ENCODE measurements at regions not wholly inside any gene's neighbourhood (a gene's known extent, or its start where the extent isn't known, plus 50 kb on each side); places are given as distances from the start of the nearest gene placed in this dataset.

DNA sequence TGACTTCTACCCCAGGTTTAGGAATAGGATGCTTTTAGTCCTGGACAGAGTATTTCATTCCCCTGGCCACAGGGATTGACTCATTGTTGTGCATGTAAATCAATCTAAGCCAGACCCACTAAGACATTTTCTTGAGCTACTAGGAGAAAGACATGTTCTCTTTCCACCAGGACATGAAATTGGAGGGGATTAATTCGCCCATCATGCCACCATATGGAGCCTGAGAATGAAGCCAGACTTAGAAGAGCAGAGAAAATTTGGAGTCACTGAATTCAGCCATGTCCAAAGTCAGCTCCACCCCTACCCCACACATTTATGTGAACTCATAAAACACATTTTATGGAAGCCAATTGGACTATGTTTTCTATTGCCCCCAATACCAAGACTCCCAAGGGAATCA is 322.5 kb downstream of the NFIB start:
- POLR2A ChIA-PET = no interaction called here
- H3K4me1 ChIP-seq (ENCODE audit: control insufficient read depth, insufficient read depth, low read length) = peaks cover 11% of the 10 kb centered on the region
- TF ChIP-seq, protein P1, sequence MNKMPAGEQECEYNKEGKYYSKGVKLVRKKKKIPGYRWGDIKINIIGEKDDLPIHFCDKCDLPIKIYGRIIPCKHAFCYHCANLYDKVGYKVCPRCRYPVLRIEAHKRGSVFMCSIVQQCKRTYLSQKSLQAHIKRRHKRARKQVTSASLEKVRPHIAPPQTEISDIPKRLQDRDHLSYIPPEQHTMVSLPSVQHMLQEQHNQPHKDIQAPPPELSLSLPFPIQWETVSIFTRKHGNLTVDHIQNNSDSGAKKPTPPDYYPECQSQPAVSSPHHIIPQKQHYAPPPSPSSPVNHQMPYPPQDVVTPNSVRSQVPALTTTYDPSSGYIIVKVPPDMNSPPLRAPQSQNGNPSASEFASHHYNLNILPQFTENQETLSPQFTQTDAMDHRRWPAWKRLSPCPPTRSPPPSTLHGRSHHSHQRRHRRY (tag by site-specific recombination; IDR thresholded peaks at IDR 0.05) = no peak
- TF ChIP-seq, protein P2, sequence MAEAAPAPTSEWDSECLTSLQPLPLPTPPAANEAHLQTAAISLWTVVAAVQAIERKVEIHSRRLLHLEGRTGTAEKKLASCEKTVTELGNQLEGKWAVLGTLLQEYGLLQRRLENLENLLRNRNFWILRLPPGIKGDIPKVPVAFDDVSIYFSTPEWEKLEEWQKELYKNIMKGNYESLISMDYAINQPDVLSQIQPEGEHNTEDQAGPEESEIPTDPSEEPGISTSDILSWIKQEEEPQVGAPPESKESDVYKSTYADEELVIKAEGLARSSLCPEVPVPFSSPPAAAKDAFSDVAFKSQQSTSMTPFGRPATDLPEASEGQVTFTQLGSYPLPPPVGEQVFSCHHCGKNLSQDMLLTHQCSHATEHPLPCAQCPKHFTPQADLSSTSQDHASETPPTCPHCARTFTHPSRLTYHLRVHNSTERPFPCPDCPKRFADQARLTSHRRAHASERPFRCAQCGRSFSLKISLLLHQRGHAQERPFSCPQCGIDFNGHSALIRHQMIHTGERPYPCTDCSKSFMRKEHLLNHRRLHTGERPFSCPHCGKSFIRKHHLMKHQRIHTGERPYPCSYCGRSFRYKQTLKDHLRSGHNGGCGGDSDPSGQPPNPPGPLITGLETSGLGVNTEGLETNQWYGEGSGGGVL (tag by site-specific recombination; IDR thresholded peaks at IDR 0.05) = no peak
- TF ChIP-seq ZNF664 (tag by site-specific recombination; IDR thresholded peaks at IDR 0.05) (peak; percentile 57; the same call in 1 of the 2 replicates), ZNF335 (tag by site-specific recombination; conservative IDR thresholded peaks at IDR 0.05) (0 out of 2 replicates have a peak, but pooled peaks have one; percentile 24), ZNF404 (tag by site-specific recombination; IDR thresholded peaks at IDR 0.05) (no peak), ZFHX2 (tag by site-specific recombination; conservative IDR thresholded peaks at IDR 0.05) (no peak), ZNF548 (tag by site-specific recombination; IDR thresholded peaks at IDR 0.05) (no peak), HOXA7 (CRISPR knock-in tag; IDR thresholded peaks at IDR 0.05; ENCODE audit: borderline replicate concordance) (no peak), FEZF1 (tag by site-specific recombination; IDR thresholded peaks at IDR 0.05) (peak; percentile 71), ZNF132 (tag by site-specific recombination; IDR thresholded peaks at IDR 0.05; ENCODE audit: borderline replicate concordance) (no peak)
- TF ChIP-seq, protein P3, sequence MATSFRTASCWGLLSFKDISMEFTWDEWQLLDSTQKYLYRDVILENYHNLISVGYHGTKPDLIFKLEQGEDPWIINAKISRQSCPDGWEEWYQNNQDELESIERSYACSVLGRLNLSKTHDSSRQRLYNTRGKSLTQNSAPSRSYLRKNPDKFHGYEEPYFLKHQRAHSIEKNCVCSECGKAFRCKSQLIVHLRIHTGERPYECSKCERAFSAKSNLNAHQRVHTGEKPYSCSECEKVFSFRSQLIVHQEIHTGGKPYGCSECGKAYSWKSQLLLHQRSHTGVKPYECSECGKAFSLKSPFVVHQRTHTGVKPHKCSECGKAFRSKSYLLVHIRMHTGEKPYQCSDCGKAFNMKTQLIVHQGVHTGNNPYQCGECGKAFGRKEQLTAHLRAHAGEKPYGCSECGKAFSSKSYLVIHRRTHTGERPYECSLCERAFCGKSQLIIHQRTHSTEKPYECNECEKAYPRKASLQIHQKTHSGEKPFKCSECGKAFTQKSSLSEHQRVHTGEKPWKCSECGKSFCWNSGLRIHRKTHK (tag by site-specific recombination; IDR thresholded peaks at IDR 0.05) = no peak
- TF ChIP-seq, protein P4, sequence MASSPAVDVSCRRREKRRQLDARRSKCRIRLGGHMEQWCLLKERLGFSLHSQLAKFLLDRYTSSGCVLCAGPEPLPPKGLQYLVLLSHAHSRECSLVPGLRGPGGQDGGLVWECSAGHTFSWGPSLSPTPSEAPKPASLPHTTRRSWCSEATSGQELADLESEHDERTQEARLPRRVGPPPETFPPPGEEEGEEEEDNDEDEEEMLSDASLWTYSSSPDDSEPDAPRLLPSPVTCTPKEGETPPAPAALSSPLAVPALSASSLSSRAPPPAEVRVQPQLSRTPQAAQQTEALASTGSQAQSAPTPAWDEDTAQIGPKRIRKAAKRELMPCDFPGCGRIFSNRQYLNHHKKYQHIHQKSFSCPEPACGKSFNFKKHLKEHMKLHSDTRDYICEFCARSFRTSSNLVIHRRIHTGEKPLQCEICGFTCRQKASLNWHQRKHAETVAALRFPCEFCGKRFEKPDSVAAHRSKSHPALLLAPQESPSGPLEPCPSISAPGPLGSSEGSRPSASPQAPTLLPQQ (tag by site-specific recombination; IDR thresholded peaks at IDR 0.05) = no peak
- TF ChIP-seq, protein P5, sequence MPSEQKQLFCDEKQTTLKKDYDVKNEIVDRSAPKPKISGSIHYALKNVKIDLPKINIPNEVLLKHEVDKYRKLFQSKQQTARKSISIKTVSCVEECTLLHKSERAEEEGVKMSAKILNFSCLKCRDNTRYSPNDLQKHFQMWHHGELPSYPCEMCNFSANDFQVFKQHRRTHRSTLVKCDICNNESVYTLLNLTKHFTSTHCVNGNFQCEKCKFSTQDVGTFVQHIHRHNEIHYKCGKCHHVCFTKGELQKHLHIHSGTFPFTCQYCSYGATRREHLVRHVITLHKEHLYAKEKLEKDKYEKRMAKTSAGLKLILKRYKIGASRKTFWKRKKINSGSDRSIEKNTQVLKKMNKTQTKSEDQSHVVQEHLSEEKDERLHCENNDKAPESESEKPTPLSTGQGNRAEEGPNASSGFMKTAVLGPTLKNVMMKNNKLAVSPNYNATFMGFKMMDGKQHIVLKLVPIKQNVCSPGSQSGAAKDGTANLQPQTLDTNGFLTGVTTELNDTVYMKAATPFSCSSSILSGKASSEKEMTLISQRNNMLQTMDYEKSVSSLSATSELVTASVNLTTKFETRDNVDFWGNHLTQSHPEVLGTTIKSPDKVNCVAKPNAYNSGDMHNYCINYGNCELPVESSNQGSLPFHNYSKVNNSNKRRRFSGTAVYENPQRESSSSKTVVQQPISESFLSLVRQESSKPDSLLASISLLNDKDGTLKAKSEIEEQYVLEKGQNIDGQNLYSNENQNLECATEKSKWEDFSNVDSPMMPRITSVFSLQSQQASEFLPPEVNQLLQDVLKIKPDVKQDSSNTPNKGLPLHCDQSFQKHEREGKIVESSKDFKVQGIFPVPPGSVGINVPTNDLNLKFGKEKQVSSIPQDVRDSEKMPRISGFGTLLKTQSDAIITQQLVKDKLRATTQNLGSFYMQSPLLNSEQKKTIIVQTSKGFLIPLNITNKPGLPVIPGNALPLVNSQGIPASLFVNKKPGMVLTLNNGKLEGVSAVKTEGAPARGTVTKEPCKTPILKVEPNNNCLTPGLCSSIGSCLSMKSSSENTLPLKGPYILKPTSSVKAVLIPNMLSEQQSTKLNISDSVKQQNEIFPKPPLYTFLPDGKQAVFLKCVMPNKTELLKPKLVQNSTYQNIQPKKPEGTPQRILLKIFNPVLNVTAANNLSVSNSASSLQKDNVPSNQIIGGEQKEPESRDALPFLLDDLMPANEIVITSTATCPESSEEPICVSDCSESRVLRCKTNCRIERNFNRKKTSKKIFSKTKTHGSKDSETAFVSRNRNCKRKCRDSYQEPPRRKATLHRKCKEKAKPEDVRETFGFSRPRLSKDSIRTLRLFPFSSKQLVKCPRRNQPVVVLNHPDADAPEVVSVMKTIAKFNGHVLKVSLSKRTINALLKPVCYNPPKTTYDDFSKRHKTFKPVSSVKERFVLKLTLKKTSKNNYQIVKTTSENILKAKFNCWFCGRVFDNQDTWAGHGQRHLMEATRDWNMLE (tag by site-specific recombination; conservative IDR thresholded peaks at IDR 0.05; ENCODE audit: low read depth) = no peak
- no peaks in the 10 kb centered on the region for H3K9me3 ChIP-seq (ENCODE audit: control insufficient read depth, insufficient read depth, low read depth, low read length)
- H3K4me3 ChIP-seq (ENCODE audit: low read depth, low read length) = no peak overlapping the region
- CTCF ChIA-PET = interaction anchor here (0.6 kb wide), 1 partner anchor 563 kb away, joined by 3 read pairs; no protein-coding TSS in a partner anchor
- H3K27ac ChIP-seq (ENCODE audit: extremely low read depth, low read depth, low read length) = peak overlapping the region; percentile 57; the same call in 1 of the 2 replicates
- H3K36me3 ChIP-seq (ENCODE audit: control insufficient read depth in 2 of 2, insufficient read depth in 1 of 2, low read length in 2 of 2) = no peaks in the 10 kb centered on the region

DNA sequence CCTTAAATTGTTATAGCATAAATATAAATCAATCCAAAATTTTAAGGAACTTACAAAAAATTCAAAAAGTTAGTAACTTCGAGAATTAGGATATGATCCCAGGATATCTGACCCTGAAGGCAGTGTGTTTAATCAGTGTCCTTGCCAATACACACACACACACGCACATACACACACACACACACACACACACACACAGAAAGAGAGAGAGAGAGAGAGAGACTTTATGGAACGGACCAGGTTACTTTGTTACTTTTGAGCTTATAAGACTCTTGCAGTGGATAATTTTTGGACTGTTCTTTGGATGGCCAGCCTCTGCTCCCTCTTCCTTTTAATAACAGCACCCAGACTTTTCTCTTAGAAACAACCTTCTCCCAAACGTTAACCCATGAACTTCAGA is 322.9 kb downstream of the NFIB start:
- ChIA-PET POLR2A (no interaction called here), CTCF (interaction anchor here (0.6 kb wide), 1 partner anchor 563 kb away, joined by 3 read pairs; no protein-coding TSS in a partner anchor)
- H3K4me1 ChIP-seq (ENCODE audit: control insufficient read depth, insufficient read depth, low read length) = peaks cover 11% of the 10 kb centered on the region
- H3K4me3 ChIP-seq (ENCODE audit: low read depth, low read length) = no peak overlapping the region
- no peaks in the 10 kb centered on the region for H3K36me3 ChIP-seq (ENCODE audit: control insufficient read depth in 2 of 2, insufficient read depth in 1 of 2, low read length in 2 of 2)
- TF ChIP-seq BCL11A (tag by site-specific recombination; IDR thresholded peaks at IDR 0.05; ENCODE audit: low read depth) = no peak
- TF ChIP-seq, protein P6, sequence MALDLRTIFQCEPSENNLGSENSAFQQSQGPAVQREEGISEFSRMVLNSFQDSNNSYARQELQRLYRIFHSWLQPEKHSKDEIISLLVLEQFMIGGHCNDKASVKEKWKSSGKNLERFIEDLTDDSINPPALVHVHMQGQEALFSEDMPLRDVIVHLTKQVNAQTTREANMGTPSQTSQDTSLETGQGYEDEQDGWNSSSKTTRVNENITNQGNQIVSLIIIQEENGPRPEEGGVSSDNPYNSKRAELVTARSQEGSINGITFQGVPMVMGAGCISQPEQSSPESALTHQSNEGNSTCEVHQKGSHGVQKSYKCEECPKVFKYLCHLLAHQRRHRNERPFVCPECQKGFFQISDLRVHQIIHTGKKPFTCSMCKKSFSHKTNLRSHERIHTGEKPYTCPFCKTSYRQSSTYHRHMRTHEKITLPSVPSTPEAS (tag by site-specific recombination; IDR thresholded peaks at IDR 0.05) = peak; percentile 94
- no peaks in the 10 kb centered on the region for H3K9me3 ChIP-seq (ENCODE audit: control insufficient read depth, insufficient read depth, low read depth, low read length)
- H3K27ac ChIP-seq (ENCODE audit: extremely low read depth, low read depth, low read length) = no peak overlapping the region; the same call in 1 of the 2 replicates

Measured in HEK293 (cell line).